ENCODE measurements at regions not wholly inside any gene's neighbourhood (a gene's known extent, or its start where the extent isn't known, plus 50 kb on each side); places are given as distances from the start of the nearest gene placed in this dataset.
"Not testable (repeated sequence)": the region's sequence is repeated elsewhere in the genome, so short reads cannot be mapped to it uniquely, and the experiment has no call there.

DNA sequence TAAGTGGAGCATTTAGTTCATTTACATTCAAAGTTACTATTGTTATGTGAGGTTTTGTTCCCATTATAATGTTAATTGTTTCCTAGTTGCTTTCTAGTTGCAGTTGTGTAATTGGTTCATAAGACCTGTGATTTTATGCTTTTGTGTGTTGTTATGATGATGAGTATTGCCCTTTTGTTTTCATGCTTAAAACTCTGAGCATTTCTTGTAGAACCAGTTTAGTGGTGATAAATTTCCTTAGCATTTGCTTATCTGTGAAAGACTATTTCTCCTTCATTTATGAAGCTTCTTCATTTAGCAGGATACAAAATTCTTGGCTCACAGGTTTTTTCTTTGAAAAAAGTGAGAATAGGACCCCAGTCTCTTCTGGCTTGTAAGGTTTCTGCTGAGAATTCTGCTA, 274.8 kb upstream of the SPAG17 start:
- no peak for DNase-seq (ENCODE audit: low read depth)

DNA sequence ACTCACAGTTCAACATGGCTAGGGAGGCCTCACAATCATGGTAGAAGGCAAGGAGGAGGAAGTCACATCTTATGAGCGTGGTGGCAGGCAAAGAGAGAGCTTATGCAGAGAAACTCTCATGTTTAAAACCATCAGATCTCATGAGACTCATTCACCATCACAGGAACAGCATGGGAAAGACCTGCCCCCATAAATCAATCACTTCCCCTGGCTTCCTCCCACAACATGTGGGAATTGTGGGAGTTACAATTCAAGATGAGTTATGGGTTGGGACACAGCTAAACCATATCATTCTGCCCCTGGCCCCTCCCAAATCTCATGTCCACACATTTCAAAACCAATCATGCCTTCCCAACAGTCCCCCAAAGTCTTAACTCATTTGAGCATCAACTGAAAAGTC, 268.8 kb upstream of the SPAG17 start:
- not testable (repeated sequence) for DNase-seq (ENCODE audit: low read depth)

DNA sequence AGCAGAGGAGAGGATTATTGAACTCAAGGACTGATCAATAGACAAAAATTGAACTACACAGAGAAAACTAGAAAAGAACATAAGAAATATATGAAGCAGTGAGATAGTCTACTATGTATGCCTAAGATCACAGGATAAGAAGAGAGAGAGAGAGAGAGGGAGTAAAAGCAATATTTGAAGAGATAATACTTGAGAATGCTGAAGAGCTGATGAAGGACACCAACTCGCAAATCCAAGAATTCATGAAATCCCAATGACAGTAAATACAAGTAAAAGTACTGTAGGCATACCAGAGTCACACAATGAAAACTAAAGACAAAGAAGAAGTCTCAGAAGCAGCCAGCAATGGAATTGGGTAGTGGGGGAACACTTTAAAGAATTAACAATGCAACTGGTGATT, 260.1 kb upstream of the SPAG17 start:
- no peak for DNase-seq (ENCODE audit: low read depth)

DNA sequence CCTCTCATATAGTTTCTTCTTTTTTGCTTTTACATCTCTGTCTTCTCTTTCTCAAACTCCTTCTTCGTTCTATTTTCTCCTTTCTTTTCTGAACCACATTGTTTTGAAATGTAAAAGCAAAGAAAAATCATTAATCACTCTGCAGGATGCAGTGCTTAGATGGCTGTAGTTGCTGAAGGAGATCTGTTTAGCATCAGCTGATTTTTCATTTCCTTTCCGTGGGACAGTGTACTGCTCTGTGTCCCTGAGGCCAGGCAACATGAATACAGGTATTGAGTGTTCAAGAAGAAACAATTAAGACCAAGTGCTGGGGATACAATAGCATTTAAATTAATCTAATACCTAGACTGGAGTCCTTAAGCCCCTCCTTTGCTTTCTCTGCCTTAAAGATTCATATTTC, 257.2 kb upstream of the SPAG17 start:
- no peak for DNase-seq (ENCODE audit: low read depth)

DNA sequence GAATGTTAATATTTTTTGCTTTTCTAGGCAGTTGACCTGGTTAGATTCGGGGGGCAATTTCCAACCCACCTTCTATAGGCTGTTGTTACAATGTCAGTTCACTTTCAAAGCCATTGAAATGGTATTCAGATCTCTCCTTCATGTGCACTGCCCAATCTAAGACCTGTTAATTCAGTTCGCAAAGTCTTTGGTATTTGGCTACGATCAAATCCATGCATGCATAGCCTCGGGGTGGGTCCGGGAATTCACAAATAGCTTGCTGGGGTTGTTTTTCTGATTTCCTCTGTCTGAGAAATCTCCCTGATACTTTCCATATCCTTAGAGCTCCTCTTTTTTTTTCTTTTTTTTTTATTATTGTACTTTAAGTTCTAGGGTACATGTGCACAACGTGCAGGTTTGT, 252.6 kb upstream of the SPAG17 start:
- DNase-seq (ENCODE audit: low read depth) = no peak

DNA sequence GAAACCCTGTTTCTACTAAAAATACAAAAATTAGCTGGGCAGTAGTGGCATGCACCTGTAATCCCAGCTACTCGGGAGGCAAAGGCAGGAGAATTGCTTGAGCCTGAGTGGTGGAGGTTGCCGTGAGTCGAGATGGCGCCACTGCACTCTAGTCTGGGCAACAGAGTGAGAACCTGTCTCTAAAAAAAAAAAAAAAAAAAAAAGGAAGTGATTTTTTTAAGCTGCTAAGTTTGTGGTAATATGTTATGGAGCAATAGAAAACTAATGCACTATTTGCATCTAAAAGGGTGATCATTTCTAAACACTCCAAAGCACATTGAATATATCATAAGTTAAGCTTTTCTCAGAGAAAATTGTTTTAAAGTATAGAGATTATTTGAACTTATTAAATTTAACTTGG, 244.8 kb upstream of the SPAG17 start:
- no peak for DNase-seq (ENCODE audit: low read depth)

DNA sequence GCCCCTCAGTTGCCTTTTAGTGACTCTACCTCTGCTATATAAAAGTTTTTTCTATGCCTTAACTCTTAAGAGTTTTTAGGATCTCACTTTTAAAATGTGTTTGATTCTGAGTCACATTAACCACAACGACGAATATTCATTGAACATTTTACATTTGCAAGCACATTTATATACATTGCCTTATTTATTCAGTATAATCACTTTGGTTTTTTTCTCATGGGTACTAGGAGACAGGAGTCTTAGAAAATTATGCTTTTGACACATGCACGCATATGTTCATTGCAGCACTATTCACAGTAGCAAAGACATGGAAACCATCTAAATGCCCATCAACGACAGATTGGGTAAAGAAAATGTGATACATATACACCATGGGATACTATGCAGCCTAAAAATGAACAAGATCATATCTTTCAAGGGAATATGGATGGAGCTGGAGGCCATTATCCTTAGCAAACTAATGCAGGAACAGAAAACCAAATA, 236.9 kb upstream of the SPAG17 start:
- DNase-seq (ENCODE audit: low read depth) = no peak

DNA sequence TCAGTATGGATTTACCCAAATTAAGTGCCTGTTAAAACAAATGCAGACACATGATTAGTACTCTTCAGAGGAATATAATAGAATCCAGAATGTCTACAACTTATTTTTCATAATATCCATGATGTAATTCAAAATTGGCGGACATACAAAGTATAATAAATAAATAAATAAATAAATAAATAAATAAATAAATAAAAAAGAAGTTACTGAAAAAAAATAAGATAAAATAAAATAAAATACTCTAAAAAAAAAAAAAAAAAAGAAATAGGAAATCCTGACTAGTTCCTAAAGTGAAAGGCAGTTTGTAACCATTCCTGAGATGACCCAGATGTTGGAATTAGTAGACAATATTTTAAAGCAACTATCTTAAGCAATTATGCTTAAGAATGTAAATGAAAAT, 219.0 kb upstream of the SPAG17 start:
- no peak for DNase-seq (ENCODE audit: low read depth)

DNA sequence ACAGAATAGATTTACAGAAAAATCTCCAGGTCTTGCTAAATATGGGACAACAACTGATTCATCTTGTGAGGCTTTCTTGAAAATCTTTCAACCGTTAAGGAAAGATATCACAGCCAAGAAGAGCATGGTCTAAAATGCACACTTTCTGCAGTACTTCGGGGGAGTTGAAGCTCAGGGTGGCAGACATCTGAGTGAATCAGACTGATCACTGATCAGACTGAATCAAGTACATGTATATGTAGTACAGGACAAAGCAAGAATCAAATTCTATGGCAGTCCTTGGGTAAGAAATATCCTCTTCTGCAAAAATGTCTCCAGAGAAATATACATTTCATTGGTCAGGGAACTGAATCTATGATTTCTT, 212.4 kb upstream of the SPAG17 start:
- DNase-seq (ENCODE audit: low read depth) = no peak

DNA sequence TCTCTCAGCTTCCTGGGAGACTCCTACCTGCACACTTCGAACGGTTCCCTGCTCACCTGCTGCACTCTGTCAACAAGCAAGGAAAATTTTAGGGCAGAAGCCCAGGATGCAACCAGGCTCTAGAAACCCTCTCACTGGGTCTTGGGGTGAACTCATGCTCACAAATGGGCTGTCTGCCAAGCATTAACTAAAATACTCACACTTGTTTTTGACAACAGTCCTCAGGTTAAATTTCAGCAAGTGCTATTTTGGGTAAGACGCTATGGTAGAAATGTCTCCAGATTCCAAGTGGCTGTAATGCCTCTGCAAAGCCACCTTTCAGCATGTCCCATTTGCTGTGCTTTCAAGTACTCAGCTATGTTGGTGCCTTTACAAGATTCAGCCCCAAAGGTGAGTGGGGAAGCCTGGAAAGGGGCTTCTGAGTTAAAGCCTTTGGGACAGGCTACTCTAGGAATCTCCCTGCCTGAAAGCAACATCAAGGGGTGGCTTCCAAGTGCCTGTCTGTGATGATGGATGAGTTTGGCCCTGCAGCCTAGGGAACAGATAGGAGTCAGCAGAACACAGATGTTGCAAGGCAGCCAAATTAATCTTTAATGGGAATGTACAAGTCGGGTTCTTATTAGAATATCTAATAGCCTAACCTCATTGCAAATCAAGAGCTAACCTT, 211.9 kb upstream of the SPAG17 start:
- DNase-seq (ENCODE audit: low read depth) = no peak

DNA sequence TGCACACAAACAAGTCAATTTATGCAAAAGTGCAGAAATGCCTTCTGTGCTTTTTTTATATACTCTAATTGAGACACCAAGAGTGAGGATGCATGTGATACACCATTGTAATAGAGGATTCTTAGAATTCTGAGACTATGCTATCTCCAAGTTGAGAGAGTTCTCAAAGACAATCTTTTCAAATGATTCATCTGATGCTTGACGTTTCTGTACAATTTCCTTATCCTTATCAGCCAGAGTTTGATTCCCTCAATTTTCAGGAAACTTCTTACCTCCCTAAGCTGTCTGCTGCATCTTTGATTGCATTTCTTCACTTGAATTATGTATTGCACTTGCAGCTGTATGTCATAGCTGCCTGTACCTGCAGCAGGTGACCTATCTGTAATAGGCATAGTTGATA, 211.3 kb upstream of the SPAG17 start:
- DNase-seq (ENCODE audit: low read depth) = no peak

DNA sequence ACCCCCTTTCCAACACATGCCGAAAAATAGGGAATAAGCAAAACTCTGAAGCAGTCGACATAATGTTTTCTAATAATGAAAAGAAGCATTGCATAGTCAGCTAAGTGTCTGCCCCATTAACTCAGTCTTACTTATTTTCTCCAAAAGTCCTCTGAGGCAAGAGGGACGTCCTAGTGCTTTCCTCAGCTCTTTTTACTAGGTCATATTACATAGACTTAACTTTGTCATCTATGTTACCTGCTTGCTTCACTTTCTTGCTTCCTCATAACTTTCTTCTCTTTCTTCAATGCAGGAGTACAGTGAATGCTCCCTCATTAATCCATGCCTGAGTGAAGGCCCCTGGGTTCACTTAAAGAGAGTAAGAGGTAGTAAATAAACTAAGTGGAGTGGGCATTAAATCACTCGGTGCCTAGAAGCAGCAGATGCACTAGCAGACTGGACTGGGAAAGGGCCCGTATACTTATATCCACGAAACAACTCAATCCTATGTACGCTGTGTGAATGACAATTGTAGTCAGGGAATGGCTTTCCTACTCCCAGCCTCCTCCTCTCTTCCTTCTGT, 210.5 kb upstream of the SPAG17 start:
- no peak for DNase-seq (ENCODE audit: low read depth)

DNA sequence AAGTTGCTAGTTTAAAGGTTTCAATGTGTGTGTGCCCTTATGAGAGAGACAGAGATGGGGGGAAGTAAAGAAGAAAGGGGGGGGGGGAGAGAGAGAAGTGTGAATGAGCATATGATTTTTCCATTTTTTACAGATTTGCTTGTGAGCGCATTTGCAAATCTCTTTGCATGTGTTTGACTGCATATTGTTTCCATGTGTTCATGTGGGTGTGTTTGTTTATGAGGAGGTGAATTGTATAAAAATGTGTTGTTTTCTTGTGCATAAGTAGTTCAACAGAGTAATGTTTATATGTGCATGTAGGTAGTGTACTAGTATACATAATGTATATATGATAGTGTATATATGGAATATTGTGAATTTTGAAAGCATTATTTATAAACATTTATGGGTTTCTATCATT, 205.9 kb upstream of the SPAG17 start:
- no peak for DNase-seq (ENCODE audit: low read depth)

DNA sequence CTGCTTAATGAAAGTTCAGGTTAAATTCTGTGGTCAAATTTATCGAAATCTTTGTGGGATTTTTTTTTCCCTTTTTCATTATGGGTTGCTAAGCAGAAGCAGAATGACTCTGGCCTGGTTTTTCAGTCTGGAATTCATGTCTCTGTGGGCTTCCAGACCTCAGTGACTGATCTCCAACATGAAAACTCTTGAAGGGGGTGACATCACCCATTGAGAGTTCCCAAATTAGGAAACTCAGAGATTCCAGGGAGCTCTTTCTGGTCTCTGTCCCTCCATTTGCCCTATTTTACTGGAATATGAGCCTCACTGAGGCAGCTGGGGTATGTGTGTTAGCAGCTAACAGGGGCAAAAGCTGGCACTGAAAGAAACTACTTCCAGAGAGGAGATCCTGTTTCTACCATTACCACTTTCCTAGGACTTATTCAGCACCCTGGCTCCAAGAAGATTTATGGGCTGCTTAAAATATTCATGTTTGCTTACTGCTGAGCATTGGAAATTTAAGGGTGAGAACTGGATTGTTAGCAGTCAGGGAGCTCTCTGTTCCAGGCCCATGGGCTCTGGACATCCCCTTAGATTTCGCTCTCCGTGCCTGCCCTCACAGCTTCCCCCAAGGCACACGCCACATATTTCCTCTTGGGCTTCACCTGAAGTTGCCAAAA, 203.4 kb upstream of the SPAG17 start:
- DNase-seq (ENCODE audit: low read depth) = no peak

DNA sequence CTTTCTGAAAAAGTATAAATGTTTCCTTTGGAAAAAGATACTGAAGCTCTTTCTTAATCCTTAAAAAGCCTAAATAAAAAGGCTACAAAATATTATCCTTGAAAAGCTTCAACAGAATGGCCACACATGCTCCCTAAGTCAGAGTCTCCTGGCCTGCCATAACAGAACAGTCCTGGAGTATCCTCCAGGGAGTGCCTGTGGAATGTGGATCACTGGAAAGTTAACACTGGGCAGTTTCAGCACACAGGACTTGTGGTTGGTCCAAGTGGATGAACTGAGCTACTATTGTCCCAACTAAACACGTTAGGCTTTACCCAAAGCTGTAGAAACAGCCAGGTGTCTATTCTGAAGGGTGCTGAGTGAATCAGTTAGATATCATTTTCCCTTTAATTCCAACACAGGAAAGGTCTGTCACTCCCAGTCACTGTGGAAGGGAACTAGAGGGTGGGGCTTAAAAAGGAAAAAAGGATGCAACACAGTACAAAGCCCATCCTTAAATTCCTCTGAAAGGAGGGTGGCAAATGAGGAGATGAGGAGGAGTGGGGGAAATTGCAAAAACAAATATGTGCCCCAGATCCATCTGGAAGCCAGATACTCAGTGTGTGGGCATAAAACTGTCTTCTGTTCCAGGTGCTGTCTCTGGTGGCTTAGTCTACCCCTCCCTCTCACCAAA, 196.3 kb upstream of the SPAG17 start:
- no peak for DNase-seq (ENCODE audit: low read depth)

DNA sequence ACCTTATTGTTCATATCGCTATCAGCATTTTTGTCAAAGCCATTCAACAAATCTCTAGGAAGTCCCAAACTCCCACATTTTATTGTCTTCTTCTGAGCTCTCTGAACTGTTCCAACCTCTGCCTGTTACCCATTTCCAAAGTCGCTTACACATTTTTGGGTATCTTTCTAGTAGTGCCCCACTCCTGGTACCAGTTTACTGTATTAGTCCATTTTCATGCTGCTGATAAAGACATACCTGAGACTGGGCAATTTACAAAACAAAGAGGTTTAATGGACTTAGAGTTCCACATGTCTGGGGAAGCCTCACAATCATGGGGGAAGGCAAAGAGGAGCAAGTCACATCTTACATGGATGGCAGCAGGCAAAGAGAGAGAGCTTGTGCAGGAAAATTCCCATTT, 192.2 kb upstream of the SPAG17 start:
- not testable (repeated sequence) for DNase-seq (ENCODE audit: low read depth)

DNA sequence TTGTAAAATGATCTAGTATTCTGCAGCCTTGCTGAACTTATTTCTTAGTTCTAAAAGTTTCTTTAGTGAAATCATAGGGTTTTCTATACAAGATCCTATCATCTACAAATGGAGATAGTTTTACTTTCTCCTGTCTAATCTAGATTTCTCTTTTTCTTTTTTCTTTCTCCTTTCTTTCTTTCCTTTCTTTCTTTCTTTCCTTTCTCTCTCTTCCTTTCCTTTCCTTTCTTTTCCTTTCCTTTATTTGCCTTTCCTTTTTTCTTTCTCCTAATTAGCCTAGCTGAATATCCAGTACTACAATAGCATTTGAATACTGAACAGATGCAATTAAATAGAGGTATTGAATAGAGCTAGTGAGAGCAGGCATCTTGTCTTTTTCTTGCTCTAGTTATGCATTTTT, 186.6 kb upstream of the SPAG17 start:
- no peak for DNase-seq (ENCODE audit: low read depth)

DNA sequence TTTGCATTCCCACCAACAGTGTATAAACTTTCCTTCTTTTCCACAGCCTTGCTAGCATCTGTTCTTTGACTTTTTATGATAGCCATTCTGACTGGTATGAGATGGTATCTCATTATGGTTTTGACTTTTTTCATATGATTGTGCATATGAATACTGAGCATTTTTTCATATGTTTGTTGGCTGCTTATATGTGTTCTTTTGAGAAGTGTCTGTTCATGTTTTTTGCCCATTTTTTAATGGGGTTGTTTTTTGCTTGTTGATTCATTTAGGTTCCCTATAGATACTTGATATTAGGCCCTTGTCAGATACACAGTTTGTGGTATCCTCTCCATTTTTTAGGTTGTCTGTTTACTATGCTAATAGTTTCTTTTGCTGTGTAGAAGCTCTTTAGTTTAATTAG, 185.8 kb upstream of the SPAG17 start:
- DNase-seq (ENCODE audit: low read depth) = no peak

DNA sequence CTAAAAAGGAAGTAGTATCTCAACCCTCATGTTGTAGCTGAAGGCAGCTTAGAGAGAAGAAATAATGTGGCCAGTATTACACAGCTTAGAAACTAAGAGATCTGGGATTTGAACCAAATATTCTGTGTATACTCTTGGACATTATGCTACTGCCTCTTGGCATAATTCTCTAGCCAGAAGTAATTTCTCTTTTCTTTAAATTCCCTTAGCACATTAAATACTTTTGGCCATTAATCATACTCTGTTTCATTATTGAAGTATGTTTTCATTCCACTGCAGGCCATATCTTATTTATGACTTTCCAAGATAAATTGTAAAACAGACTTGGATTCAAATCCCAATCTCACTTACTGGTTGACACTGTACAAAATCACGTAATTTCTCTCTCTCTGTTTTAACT, 181.3 kb upstream of the SPAG17 start:
- DNase-seq (ENCODE audit: low read depth) = no peak

DNA sequence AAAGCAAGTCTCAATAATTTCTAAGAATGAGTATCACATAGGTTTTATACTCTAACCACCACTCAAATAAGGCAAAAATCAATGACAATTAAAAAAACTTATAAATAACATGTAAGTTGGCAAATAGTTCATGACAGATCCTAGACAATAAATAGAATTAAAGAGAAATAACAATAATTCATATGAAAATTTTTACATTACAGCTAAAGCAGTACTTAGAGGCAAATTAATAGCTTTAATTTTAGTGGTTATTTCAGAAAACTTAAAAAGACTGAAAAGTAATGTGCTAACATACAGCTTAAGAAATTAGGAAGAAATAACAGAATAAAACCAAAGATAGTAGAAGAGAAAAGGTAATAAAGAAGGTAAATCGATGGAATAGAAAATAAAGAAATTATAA, 179.9 kb upstream of the SPAG17 start:
- DNase-seq (ENCODE audit: low read depth) = no peak

DNA sequence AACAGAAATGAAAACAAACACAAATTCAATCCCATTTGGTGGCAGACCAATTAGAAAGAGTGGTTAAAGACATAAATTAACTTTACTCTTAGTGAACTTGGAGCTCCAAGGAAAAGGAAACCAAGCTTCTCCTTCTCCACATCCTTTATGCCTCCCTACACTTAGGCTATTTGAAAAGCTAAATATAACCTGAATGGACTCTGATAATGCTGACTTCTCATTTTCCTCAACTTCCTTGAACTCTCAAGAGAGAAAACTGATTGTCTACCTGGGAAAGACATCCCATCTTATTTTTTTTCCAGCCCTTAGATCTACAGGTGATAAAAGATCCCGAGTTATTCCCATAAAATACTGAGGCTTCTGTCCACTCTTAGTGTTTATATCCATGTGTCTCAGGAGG, 178.4 kb upstream of the SPAG17 start:
- no peak for DNase-seq (ENCODE audit: low read depth)

DNA sequence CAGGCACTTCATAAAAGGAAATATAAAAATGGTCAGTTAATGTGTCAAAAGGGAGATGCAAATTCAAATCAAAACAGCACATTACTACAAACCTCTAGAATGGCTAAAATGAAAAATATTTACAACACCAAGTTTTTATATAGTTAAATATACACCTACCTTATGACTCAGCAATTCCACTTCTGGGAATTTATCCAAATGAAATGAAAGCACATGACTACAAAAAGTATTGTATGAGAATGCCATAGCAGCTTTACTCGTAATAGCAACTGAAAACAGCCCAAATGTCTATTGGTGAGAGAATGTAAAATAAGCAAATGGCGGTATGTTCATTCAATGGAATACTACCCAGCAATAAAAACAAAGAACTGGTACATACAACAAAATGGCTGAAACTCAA, 175.8 kb upstream of the SPAG17 start:
- DNase-seq (ENCODE audit: low read depth) = peak; percentile 42

DNA sequence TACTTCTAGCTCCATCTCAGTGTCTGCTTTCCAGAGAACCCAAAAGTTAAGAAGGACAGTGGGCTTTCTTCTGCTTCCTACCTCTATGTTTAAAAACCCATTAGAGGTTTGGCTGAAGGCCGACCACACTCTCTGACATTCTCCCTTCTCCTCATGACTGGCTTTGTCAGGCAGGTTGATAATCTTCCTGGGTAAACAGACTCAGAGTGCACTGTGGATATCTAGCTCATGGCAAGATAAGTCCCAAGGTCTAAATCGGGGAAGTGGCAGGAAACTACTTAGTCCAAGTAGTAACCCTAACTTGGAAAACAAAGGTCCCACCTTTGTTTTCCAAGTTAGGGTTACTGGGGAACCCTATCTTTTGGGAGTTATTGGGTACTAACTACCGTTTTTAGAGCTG, 161.9 kb upstream of the SPAG17 start:
- no peak for DNase-seq (ENCODE audit: low read depth)

Measured in HS-5 (cell line).